Tibial nerve (tissue), 4 donors: ENCODE measurements at regions not wholly inside any gene's neighbourhood (a gene's known extent, or its start where the extent isn't known, plus 50 kb on each side); places are given as distances from the start of the nearest gene placed in this dataset.

ENCODE experiments used
- DNase-seq, 2 donors: peaks; one replicate each; pipeline ENCODE4 v3.0.0-alpha.2; 2019; ENCODE audit warnings: low spot score in 2 of 2
- H3K27ac ChIP-seq, 4 donors: fragments of 200-600 bp; sonication (generic) in 3 of 4; one replicate each; pipeline ENCODE4 v1.5.1; 2017 to 2019; ENCODE audit warnings: mild to moderate bottlenecking in 1 of 4
- H3K27me3 ChIP-seq, 2 donors: fragments of 200-600 bp; sonication (generic) in 1 of 2; one replicate each; pipeline versions ENCODE4 v1.5.1 to v1.6.0; 2017 to 2019
- H3K36me3 ChIP-seq, 3 donors: fragments of 200-600 bp; sonication (generic); one replicate each; pipeline ENCODE4 v1.5.1; 2018 to 2019
- H3K4me1 ChIP-seq, 4 donors: fragments of 200-600 bp; sonication (generic) in 3 of 4; one replicate each; pipeline ENCODE4 v1.5.1; 2017 to 2019
- H3K4me3 ChIP-seq, 4 donors: fragments of 200-600 bp; sonication (generic) in 3 of 4; one replicate each; pipeline ENCODE4 v1.5.1; 2017 to 2019; ENCODE audit warnings: mild to moderate bottlenecking in 1 of 4, moderate library complexity in 1 of 4
- H3K9me3 ChIP-seq, 4 donors: fragments of 200-600 bp; sonication (generic) in 3 of 4; one replicate each; pipeline ENCODE4 v1.5.1; 2017 to 2019
- CTCF ChIP-seq, 5 experiments: fragments of 200-600 bp in 3 of 5; fragments of 450-650 bp in 2 of 5; sonication (generic) in 3 of 5; IDR thresholded peaks; one replicate each; pipeline ENCODE4 v1.5.1; 2016 to 2019; ENCODE audit warnings: antibody characterized with exemption in 5 of 5, mild to moderate bottlenecking in 3 of 5, moderate library complexity in 2 of 5
- EP300 ChIP-seq, 2 donors: sonication (generic); formaldehyde crosslinking; IDR thresholded peaks; one replicate each; pipeline ENCODE4 v1.6.1; 2017; ENCODE audit warnings: antibody characterized with exemption in 2 of 2, mild to moderate bottlenecking in 1 of 2
- POLR2A ChIP-seq, 2 donors: fragments of 450-650 bp; IDR thresholded peaks; one replicate each; pipeline ENCODE4 v1.6.1; 2017; ENCODE audit warnings: antibody characterized with exemption in 2 of 2, mild to moderate bottlenecking in 2 of 2, moderate library complexity in 2 of 2
- WGBS, 2 donors: methylation state at CpG; one replicate each; pipeline ENCODE4 v1.1.5; 2018; 5-methylcytosine and 5-hydroxymethylcytosine counted together

DNA sequence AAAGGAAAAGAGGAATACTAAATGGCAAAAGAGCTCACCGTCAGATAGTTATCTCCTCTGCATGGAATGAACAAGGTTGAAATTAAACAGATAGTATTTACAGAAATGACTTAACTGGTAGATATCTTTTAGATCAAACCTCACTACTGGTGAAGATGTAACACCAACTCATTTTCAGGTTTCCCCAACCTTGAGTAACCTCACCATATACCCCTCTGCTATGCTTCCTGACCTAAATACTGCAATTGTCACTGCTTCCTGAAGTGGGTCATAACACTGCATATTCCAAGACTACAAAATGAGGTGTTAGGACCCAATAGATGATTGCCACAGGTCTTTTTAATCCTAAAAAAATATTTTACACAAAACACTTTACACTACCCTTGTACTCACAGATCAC is 76.3 kb upstream of the PLEKHA5 start:
- Histone ChIP-seq H3K27ac (no peak overlapping the region), H3K36me3 (no peaks in the 10 kb centered on the region), H3K27me3 (no peaks in the 10 kb centered on the region), H3K9me3 (no peaks in the 10 kb centered on the region), H3K4me1 (no peaks in the 10 kb centered on the region), H3K4me3 (no peak overlapping the region)
- TF ChIP-seq POLR2A (IDR thresholded peaks at IDR 0.05), result no peak
- no peak for TF ChIP-seq CTCF (IDR thresholded peaks at IDR 0.05)
- no peak for TF ChIP-seq EP300 (IDR thresholded peaks at IDR 0.05)
- WGBS, 2 donors, result 97 to 98% methylated on average over 1 of the region's 1 CpG
- no peak for DNase-seq

- H3K4me1 ChIP-seq, result peaks cover 0 to 6% (median 0%) of the 10 kb centered on the region in 4 donors
- H3K4me3 ChIP-seq, result no peak overlapping the region
- no peak overlapping the region for H3K27ac ChIP-seq
- H3K27me3 ChIP-seq, result no peaks in the 10 kb centered on the region
- WGBS, 2 donors, result 88 to 98% methylated on average over 1 of the region's 1 CpG
- H3K36me3 ChIP-seq, result no peaks in the 10 kb centered on the region
- TF ChIP-seq CTCF (IDR thresholded peaks at IDR 0.05) (no peak), EP300 (IDR thresholded peaks at IDR 0.05) (no peak), POLR2A (IDR thresholded peaks at IDR 0.05) (no peak)
- no peak for DNase-seq
- H3K9me3 ChIP-seq, result no peaks in the 10 kb centered on the region
These were observed 75.5 kb upstream of the PLEKHA5 start for GRCh38 chr12:19054035-19054434.

DNA sequence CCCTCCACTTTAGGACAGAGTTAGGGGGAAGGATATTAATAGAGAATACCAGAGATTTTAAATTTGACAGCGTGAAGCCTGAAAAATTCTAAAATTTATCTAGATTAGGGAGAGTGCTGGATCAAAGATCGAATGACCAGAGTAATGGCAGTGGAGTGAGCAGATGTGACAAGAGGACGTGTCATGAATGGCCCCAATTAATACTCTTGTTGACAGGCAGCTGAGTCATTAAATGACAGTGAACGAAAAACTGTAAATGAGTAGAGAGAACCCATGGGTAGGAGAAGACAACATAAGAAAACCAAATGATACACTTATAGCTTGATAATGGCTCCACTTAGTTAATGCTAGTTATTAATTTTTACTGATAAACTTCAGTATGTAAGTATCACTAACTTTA is 73.9 kb upstream of the PLEKHA5 start:
- no peak overlapping the region for H3K4me3 ChIP-seq
- 86 to 89% methylated on average over 4 of the region's 4 CpGs for WGBS, 2 donors
- no peaks in the 10 kb centered on the region for H3K9me3 ChIP-seq
- H3K36me3 ChIP-seq, result no peaks in the 10 kb centered on the region
- H3K27me3 ChIP-seq, result no peaks in the 10 kb centered on the region
- H3K27ac ChIP-seq, result no peak overlapping the region
- DNase-seq, result no peak
- TF ChIP-seq EP300 (IDR thresholded peaks at IDR 0.05) (no peak), POLR2A (IDR thresholded peaks at IDR 0.05) (no peak), CTCF (IDR thresholded peaks at IDR 0.05) (no peak)
- peaks cover 0 to 6% (median 0%) of the 10 kb centered on the region in 4 donors for H3K4me1 ChIP-seq

GRCh38 chr12:19058235-19059021 is 71.1 kb upstream of the PLEKHA5 start:
- Histone ChIP-seq H3K9me3 (no peaks in the 10 kb centered on the region), H3K4me3 (no peak overlapping the region), H3K27ac (no peak overlapping the region), H3K27me3 (no peaks in the 10 kb centered on the region), H3K4me1 (peaks cover 0 to 6% (median 0%) of the 10 kb centered on the region in 4 donors), H3K36me3 (no peaks in the 10 kb centered on the region)
- TF ChIP-seq POLR2A (IDR thresholded peaks at IDR 0.05) (no peak), CTCF (IDR thresholded peaks at IDR 0.05) (no peak), EP300 (IDR thresholded peaks at IDR 0.05) (no peak)
- 42 to 47% methylated on average over 5 of the region's 5 CpGs for WGBS, 2 donors
- DNase-seq, result no peak

- Histone ChIP-seq H3K9me3 (no peaks in the 10 kb centered on the region), H3K27ac (no peak overlapping the region), H3K4me1 (no peaks in the 10 kb centered on the region), H3K27me3 (no peaks in the 10 kb centered on the region), H3K4me3 (no peak overlapping the region), H3K36me3 (no peaks in the 10 kb centered on the region)
- TF ChIP-seq POLR2A (IDR thresholded peaks at IDR 0.05), result no peak
- TF ChIP-seq CTCF (IDR thresholded peaks at IDR 0.05), result no peak
- no peak for TF ChIP-seq EP300 (IDR thresholded peaks at IDR 0.05)
- 51 to 57% methylated on average over 2 of the region's 2 CpGs for WGBS, 2 donors
- no peak for DNase-seq
These were observed 64.8 kb upstream of the PLEKHA5 start for GRCh38 chr12:19064713-19065112.
